ENCODE measurements at regions not wholly inside any gene's neighbourhood (a gene's known extent, or its start where the extent isn't known, plus 50 kb on each side); places are given as distances from the start of the nearest gene placed in this dataset.

DNA sequence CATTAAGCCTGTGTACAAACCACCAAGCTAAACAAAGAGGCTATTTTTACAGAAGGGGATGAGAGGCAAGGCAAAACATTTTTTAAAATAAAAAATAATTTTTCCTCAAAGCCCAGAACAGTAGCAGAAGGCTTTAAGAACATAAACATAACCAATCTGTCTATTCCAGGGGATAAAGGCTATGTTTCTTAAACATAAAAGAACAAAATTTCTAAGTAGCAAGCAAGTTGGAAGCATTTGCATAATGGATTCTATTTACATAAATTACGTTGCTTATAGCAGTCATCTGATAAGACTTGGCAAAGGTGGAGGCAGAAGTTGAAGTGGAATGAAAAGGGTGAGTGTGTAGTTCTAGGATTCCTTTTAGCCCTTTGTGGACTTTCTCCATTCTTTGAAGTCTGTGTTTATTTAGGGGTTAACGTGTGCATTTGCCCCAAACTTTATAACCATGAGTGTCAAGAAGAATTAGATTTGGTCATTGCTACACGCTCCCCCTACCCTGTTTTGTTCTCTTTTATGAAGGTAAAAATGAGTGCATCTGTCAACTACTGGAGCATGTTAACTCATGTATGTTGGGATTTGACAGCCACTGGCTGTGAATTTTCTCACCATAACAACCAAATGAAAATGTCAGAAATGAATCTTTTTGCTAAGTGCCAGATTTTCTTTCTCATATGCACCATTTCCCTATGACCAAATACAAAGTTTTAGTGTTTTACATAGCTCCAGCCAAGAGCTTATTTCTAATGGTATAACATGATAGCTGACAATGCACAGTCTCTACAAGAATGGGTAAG lies 378.4 kb upstream of the IGFBP7 start (continued):
- TF ChIP-seq EED (IDR thresholded peaks at IDR 0.05; ENCODE audit: low read depth): no peak
- TF ChIP-seq MEF2A (IDR thresholded peaks at IDR 0.05; ENCODE audit: insufficient read depth, low read depth, low read length): no peak
- no peak for TF ChIP-seq KLF5 (IDR thresholded peaks at IDR 0.05; ENCODE audit: partially characterized antibody)
- TF ChIP-seq ETV6 (conservative IDR thresholded peaks at IDR 0.05 in 1 of 2, IDR thresholded peaks at IDR 0.05 in 1 of 2; ENCODE audit: borderline replicate concordance in 1 of 2, low read depth in 1 of 2): no peak
- TF ChIP-seq BMI1 (IDR thresholded peaks at IDR 0.05; ENCODE audit: borderline replicate concordance): no peak

- intact Hi-C loops (cut with micrococcal nuclease; ENCODE audit: unreplicated experiment): no loop called here
- no peak for DNase-seq (ENCODE audit: low read depth, low spot score)
- ChIA-PET RAD21 (ENCODE audit: unreplicated experiment) (no interaction called here), POLR2A (no interaction called here), SMC1A (ENCODE audit: uncharacterized antibody, unreplicated experiment) (interaction anchor here (0.9 kb wide), 1 partner anchor 10 kb away, joined by 3 read pairs; no protein-coding TSS in a partner anchor), CTCF (no interaction called here)
- H3K79me2 ChIP-seq (ENCODE audit: control insufficient read depth, insufficient read depth, low read length): no peaks in the 10 kb centered on the region
- in situ Hi-C loops (cut with MboI): no loop called here
- H3K4me1 ChIP-seq (ENCODE audit: control insufficient read depth, insufficient read depth, low read length): no peaks in the 10 kb centered on the region
- 42% methylated on average over 1 of the region's 1 CpG for WGBS (ENCODE audit: insufficient coverage, insufficient replicate concordance, low lambda C conversion rate, missing lambda C conversion rate)
- no peak overlapping the region for H3K9ac ChIP-seq (ENCODE audit: control insufficient read depth, insufficient read depth, low read length)
- no peak overlapping the region for H2AFZ ChIP-seq (ENCODE audit: control insufficient read depth, low read depth, low read length)
- no TSS peak for BruUV-seq (replicated peaks)
- no peak for TF ChIP-seq SUZ12 (IDR thresholded peaks at IDR 0.05; ENCODE audit: unreplicated experiment)
- TF ChIP-seq, protein P1, sequence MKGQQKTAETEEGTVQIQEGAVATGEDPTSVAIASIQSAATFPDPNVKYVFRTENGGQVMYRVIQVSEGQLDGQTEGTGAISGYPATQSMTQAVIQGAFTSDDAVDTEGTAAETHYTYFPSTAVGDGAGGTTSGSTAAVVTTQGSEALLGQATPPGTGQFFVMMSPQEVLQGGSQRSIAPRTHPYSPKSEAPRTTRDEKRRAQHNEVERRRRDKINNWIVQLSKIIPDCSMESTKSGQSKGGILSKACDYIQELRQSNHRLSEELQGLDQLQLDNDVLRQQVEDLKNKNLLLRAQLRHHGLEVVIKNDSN (IDR thresholded peaks at IDR 0.05; ENCODE audit: borderline replicate concordance, extremely low read length, insufficient read depth, low read depth, low read length): no peak
- no peak for TF ChIP-seq CBX5 (IDR thresholded peaks at IDR 0.05; ENCODE audit: low read depth)
- no peak for TF ChIP-seq CEBPB (IDR thresholded peaks at IDR 0.05; ENCODE audit: borderline replicate concordance in 1 of 2, low read depth in 2 of 2, low read length in 2 of 2)
- TF ChIP-seq MEF2B (IDR thresholded peaks at IDR 0.05; ENCODE audit: partially characterized antibody, poor library complexity, severe bottlenecking): no peak
- no peak for TF ChIP-seq ATF7 (IDR thresholded peaks at IDR 0.05; ENCODE audit: low read depth)
- TF ChIP-seq, protein P2, sequence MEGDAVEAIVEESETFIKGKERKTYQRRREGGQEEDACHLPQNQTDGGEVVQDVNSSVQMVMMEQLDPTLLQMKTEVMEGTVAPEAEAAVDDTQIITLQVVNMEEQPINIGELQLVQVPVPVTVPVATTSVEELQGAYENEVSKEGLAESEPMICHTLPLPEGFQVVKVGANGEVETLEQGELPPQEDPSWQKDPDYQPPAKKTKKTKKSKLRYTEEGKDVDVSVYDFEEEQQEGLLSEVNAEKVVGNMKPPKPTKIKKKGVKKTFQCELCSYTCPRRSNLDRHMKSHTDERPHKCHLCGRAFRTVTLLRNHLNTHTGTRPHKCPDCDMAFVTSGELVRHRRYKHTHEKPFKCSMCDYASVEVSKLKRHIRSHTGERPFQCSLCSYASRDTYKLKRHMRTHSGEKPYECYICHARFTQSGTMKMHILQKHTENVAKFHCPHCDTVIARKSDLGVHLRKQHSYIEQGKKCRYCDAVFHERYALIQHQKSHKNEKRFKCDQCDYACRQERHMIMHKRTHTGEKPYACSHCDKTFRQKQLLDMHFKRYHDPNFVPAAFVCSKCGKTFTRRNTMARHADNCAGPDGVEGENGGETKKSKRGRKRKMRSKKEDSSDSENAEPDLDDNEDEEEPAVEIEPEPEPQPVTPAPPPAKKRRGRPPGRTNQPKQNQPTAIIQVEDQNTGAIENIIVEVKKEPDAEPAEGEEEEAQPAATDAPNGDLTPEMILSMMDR (IDR thresholded peaks at IDR 0.05 in 2 of 3, conservative IDR thresholded peaks at IDR 0.05 in 1 of 3; ENCODE audit: control insufficient read depth in 2 of 3, extremely low read depth in 1 of 3, insufficient read depth in 1 of 3, low read depth in 3 of 3, low read length in 3 of 3): no peak
- TF ChIP-seq YY1 (IDR thresholded peaks at IDR 0.05; ENCODE audit: low read depth, low read length): no peak
- TF ChIP-seq, protein P3, sequence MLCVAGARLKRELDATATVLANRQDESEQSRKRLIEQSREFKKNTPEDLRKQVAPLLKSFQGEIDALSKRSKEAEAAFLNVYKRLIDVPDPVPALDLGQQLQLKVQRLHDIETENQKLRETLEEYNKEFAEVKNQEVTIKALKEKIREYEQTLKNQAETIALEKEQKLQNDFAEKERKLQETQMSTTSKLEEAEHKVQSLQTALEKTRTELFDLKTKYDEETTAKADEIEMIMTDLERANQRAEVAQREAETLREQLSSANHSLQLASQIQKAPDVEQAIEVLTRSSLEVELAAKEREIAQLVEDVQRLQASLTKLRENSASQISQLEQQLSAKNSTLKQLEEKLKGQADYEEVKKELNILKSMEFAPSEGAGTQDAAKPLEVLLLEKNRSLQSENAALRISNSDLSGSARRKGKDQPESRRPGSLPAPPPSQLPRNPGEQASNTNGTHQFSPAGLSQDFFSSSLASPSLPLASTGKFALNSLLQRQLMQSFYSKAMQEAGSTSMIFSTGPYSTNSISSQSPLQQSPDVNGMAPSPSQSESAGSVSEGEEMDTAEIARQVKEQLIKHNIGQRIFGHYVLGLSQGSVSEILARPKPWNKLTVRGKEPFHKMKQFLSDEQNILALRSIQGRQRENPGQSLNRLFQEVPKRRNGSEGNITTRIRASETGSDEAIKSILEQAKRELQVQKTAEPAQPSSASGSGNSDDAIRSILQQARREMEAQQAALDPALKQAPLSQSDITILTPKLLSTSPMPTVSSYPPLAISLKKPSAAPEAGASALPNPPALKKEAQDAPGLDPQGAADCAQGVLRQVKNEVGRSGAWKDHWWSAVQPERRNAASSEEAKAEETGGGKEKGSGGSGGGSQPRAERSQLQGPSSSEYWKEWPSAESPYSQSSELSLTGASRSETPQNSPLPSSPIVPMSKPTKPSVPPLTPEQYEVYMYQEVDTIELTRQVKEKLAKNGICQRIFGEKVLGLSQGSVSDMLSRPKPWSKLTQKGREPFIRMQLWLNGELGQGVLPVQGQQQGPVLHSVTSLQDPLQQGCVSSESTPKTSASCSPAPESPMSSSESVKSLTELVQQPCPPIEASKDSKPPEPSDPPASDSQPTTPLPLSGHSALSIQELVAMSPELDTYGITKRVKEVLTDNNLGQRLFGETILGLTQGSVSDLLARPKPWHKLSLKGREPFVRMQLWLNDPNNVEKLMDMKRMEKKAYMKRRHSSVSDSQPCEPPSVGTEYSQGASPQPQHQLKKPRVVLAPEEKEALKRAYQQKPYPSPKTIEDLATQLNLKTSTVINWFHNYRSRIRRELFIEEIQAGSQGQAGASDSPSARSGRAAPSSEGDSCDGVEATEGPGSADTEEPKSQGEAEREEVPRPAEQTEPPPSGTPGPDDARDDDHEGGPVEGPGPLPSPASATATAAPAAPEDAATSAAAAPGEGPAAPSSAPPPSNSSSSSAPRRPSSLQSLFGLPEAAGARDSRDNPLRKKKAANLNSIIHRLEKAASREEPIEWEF (IDR thresholded peaks at IDR 0.05; ENCODE audit: insufficient replicate concordance, low read depth, low read length): no peak
- H3K4me3 ChIP-seq: no peak overlapping the region
- H3K36me3 ChIP-seq (ENCODE audit: control insufficient read depth in 2 of 2, insufficient read depth in 2 of 2, low read length in 1 of 2): no peaks in the 10 kb centered on the region
- ATAC-seq: no peak
- H4K20me1 ChIP-seq (ENCODE audit: control insufficient read depth, insufficient read depth): no peaks in the 10 kb centered on the region
- H3K27me3 ChIP-seq (replicated peaks in 1 of 2; ENCODE audit: control insufficient read depth in 2 of 2, insufficient read depth in 2 of 2, low read length in 1 of 2): no peaks in the 10 kb centered on the region
- no peak for FAIRE-seq
- no peaks in the 10 kb centered on the region for H3K9me3 ChIP-seq (replicated peaks; ENCODE audit: control insufficient read depth, insufficient read depth, low read length)
- H3K4me2 ChIP-seq (ENCODE audit: control insufficient read depth, insufficient read depth): no peak overlapping the region
- H3K27ac ChIP-seq (ENCODE audit: control insufficient read depth, insufficient read depth): no peak overlapping the region
Measured at GRCh38 chr4:57475424-57475823, 365.2 kb upstream of the IGFBP7 start.

Measured in GM12878 (cell line).